ENCODE measurements at regions not wholly inside any gene's neighbourhood (a gene's known extent, or its start where the extent isn't known, plus 50 kb on each side); places are given as distances from the start of the nearest gene placed in this dataset.

- peaks cover 31% of the 10 kb centered on the region for H3K4me1 Mint-ChIP-seq
- no peak overlapping the region for H3K27ac Mint-ChIP-seq
These were observed 74.8 kb upstream of the CDK1 start for GRCh38 chr10:60703266-60704041.

DNA sequence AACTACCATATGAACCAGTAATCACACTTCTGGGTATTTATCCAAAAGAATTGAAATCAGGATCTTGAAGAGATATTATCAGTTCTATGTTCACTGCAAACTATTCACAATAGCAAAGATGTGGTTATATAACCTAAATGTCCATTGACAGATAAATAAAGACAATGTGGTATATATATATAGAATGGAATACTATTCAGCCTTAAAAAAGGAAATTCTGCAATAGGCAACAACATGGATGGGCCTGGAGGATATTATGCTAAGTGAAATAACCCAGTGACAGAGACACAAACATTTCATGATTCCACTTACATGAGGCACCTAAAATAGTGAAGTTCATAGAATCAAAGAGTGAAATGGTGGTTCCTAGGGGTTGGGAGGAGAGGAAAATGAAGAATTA is 90.6 kb upstream of the CDK1 start:
- no peak overlapping the region for H3K27ac Mint-ChIP-seq
- peaks cover 5% of the 10 kb centered on the region for H3K9me3 Mint-ChIP-seq
- H3K4me1 Mint-ChIP-seq: peaks cover 2% of the 10 kb centered on the region
- H3K36me3 Mint-ChIP-seq (ENCODE audit: low read depth): peaks cover 12% of the 10 kb centered on the region
- no peaks in the 10 kb centered on the region for H3K27me3 Mint-ChIP-seq
- no peak for DNase-seq
- intact Hi-C loops (cut with micrococcal nuclease): no loop called here
- H3K4me3 Mint-ChIP-seq: no peak overlapping the region

More at GRCh38 chr10:60703266-60704041, 74.8 kb upstream of the CDK1 start:
- intact Hi-C loops (cut with micrococcal nuclease): no loop called here
- Mint-ChIP-seq H3K27me3 (no peaks in the 10 kb centered on the region), H3K9me3 (peaks cover 20% of the 10 kb centered on the region), H3K4me3 (no peak overlapping the region), H3K36me3 (ENCODE audit: low read depth) (peaks cover 28% of the 10 kb centered on the region)
- no peak for DNase-seq

- Mint-ChIP-seq H3K27me3 (no peaks in the 10 kb centered on the region), H3K36me3 (ENCODE audit: low read depth) (peaks cover 21% of the 10 kb centered on the region), H3K4me3 (no peak overlapping the region), H3K4me1 (peaks cover 2% of the 10 kb centered on the region), H3K9me3 (no peaks in the 10 kb centered on the region), H3K27ac (no peak overlapping the region)
- intact Hi-C loops (cut with micrococcal nuclease): no loop called here
- DNase-seq: no peak
These were observed 94.2 kb upstream of the CDK1 start for GRCh38 chr10:60684091-60684490.

- H3K36me3 Mint-ChIP-seq (ENCODE audit: low read depth): peaks cover 22% of the 10 kb centered on the region
- no peak overlapping the region for H3K27ac Mint-ChIP-seq
- no peaks in the 10 kb centered on the region for H3K9me3 Mint-ChIP-seq
- intact Hi-C loops (cut with micrococcal nuclease): no loop called here
- no peak overlapping the region for H3K4me3 Mint-ChIP-seq
- peaks cover 2% of the 10 kb centered on the region for H3K4me1 Mint-ChIP-seq
- DNase-seq: no peak
- H3K27me3 Mint-ChIP-seq: no peaks in the 10 kb centered on the region
These were observed 97.2 kb upstream of the CDK1 start for GRCh38 chr10:60681103-60681502.

DNA sequence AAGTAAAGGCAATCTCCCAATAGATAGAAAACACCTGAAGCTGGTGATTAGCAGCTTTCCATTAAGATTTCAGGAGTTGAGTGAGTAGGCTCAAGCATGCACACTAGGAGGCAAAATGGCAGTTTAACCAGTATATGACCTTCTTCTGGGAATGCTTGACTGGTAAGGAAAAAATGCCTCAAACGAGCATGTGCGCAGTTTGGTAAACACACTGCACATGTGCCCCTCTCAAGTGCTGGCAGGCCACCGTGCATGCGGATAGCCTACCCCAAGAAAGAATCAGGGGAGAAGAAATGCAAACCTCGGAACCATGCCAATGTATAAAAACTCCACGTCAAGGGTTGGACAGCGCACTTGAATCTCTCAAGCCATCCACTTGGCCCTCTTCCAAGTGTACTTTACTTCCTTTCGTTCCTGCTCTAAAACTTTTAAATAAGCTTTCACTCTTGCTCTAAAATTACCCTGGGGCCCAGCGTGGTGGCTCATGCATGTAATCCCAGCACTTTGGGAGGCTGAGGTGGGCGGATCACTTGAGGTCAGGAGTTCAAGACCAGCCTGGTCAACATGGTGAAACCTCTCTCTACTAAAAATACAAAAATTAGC is 98.8 kb upstream of the CDK1 start:
- Mint-ChIP-seq H3K4me3 (no peak overlapping the region), H3K27ac (no peak overlapping the region), H3K36me3 (ENCODE audit: low read depth) (peaks cover 24% of the 10 kb centered on the region), H3K9me3 (no peaks in the 10 kb centered on the region), H3K27me3 (no peaks in the 10 kb centered on the region), H3K4me1 (peaks cover 2% of the 10 kb centered on the region)
- intact Hi-C loops (cut with micrococcal nuclease): no loop called here
- DNase-seq: no peak

DNA sequence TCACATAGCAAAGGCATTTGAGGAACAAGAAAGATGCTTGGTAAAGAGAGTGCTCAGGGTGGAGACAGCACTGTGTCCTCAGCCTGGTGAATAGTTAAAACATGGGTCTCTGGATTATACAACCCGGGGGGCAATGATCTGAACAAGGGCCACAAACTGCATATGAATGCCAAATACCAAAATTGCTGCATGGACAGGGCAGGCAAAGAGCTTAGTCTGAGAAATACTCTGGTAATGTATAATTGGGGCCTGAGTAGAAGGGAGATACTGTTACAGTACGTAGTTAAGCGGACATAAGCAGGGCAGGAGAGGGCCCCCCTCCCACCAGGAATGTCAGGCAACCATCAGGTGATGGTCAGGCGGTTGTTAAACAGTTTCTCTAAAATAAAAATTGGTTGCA is 99.3 kb upstream of the CDK1 start:
- intact Hi-C loops (cut with micrococcal nuclease): no loop called here
- no peak overlapping the region for H3K27ac Mint-ChIP-seq
- no peak overlapping the region for H3K4me3 Mint-ChIP-seq
- peaks cover 26% of the 10 kb centered on the region for H3K36me3 Mint-ChIP-seq (ENCODE audit: low read depth)
- no peaks in the 10 kb centered on the region for H3K27me3 Mint-ChIP-seq
- peaks cover 4% of the 10 kb centered on the region for H3K9me3 Mint-ChIP-seq
- peaks cover 2% of the 10 kb centered on the region for H3K4me1 Mint-ChIP-seq
- no peak for DNase-seq

- H3K36me3 Mint-ChIP-seq (ENCODE audit: low read depth): peaks cover 29% of the 10 kb centered on the region
- H3K9me3 Mint-ChIP-seq: peaks cover 8% of the 10 kb centered on the region
- H3K27ac Mint-ChIP-seq: no peak overlapping the region
- DNase-seq: no peak
- intact Hi-C loops (cut with micrococcal nuclease): no loop called here
- H3K27me3 Mint-ChIP-seq: no peaks in the 10 kb centered on the region
- H3K4me1 Mint-ChIP-seq: no peaks in the 10 kb centered on the region
- no peak overlapping the region for H3K4me3 Mint-ChIP-seq
These were observed 100.6 kb upstream of the CDK1 start for GRCh38 chr10:60677531-60678129.

GRCh38 chr10:60675236-60675635 is 103.0 kb upstream of the CDK1 start:
- Mint-ChIP-seq H3K27me3 (no peaks in the 10 kb centered on the region), H3K4me1 (no peaks in the 10 kb centered on the region), H3K36me3 (ENCODE audit: low read depth) (peaks cover 20% of the 10 kb centered on the region), H3K27ac (no peak overlapping the region), H3K9me3 (peaks cover 8% of the 10 kb centered on the region), H3K4me3 (no peak overlapping the region)
- DNase-seq: no peak
- intact Hi-C loops (cut with micrococcal nuclease): no loop called here

DNA sequence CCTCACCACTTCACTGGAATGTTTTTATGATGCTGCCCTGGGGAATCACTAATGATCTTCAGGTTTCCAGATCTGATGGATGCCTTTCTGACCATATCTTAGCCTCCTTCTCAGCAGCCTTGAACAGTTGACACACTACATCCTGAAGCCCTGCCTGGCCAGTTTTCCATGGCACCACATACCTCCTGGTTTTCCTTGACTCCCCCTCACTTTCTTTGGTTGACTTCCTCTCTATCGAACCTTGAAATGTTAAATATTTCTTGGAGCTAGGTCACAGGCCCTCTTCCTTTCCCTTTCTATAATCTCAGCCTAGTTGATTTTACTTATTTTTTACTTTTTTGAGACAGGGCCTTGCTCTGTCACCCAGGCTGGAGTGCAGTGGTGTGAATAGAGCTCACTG is 108.8 kb upstream of the CDK1 start:
- Mint-ChIP-seq H3K4me1 (peaks cover 3% of the 10 kb centered on the region), H3K36me3 (ENCODE audit: low read depth) (peaks cover 12% of the 10 kb centered on the region), H3K4me3 (no peak overlapping the region), H3K27me3 (no peaks in the 10 kb centered on the region), H3K9me3 (peaks cover 8% of the 10 kb centered on the region), H3K27ac (no peak overlapping the region)
- DNase-seq: no peak
- intact Hi-C loops (cut with micrococcal nuclease): loop anchor here (5.0 kb wide), 1 partner anchor 63 kb away; no protein-coding TSS in a partner anchor

GRCh38 chr10:60666221-60666620 is 112.1 kb upstream of the CDK1 start:
- no peak for DNase-seq
- Mint-ChIP-seq H3K4me3 (no peak overlapping the region), H3K36me3 (ENCODE audit: low read depth) (peaks cover 1% of the 10 kb centered on the region), H3K27me3 (no peaks in the 10 kb centered on the region), H3K27ac (no peak overlapping the region), H3K9me3 (no peaks in the 10 kb centered on the region), H3K4me1 (peaks cover 19% of the 10 kb centered on the region)
- intact Hi-C loops (cut with micrococcal nuclease): loop anchor here (5.0 kb wide), 1 partner anchor 66 kb away; no protein-coding TSS in a partner anchor

DNA sequence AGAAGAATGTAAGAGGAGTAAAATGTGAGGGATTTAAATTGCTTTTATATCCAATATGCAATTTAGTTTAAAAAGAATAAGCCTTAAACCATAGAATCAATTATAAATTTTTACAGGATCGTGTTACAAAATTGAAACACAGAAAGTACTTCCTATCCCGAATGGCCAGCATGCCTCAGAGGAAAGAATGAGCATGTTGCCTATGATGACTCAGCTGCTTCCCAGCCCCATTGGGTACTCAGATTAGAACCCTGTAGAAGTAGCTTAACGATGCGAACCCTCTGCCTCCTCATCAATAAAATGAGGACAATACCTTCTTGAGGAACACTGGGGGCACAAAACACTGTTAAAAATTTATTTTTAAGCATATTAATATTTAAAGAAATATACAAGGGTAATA is 113.4 kb upstream of the CDK1 start:
- Mint-ChIP-seq H3K36me3 (ENCODE audit: low read depth) (peaks cover 8% of the 10 kb centered on the region), H3K27me3 (no peaks in the 10 kb centered on the region), H3K4me1 (peaks cover 19% of the 10 kb centered on the region), H3K9me3 (no peaks in the 10 kb centered on the region), H3K4me3 (no peak overlapping the region), H3K27ac (no peak overlapping the region)
- DNase-seq: no peak
- intact Hi-C loops (cut with micrococcal nuclease): loop anchor here (5.0 kb wide), 1 partner anchor 67 kb away; no protein-coding TSS in a partner anchor

DNA sequence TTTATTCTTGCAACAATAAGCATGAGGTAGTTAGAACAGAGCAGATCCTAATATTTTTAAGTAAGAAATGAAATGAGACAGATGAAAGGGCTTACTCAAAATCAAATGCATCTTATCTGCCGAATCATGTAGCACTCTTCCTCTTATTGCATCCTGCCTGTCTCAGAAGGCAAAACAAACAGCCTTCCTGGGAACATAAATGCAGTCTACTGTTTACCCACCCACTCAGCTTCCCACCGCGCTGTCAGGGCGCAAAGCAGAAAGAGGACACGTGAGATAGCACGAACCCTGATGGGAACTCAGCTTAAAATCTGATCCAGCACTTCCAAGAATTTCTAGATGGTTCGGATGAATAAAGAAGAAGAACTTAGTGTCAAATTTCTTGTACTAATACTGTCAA is 114.4 kb upstream of the CDK1 start:
- H3K36me3 Mint-ChIP-seq (ENCODE audit: low read depth): peaks cover 11% of the 10 kb centered on the region
- intact Hi-C loops (cut with micrococcal nuclease): no loop called here
- H3K4me3 Mint-ChIP-seq: no peak overlapping the region
- peaks cover 19% of the 10 kb centered on the region for H3K4me1 Mint-ChIP-seq
- no peak overlapping the region for H3K27ac Mint-ChIP-seq
- no peaks in the 10 kb centered on the region for H3K27me3 Mint-ChIP-seq
- DNase-seq: no peak
- no peaks in the 10 kb centered on the region for H3K9me3 Mint-ChIP-seq

- Mint-ChIP-seq H3K4me3 (no peak overlapping the region), H3K36me3 (ENCODE audit: low read depth) (peaks cover 17% of the 10 kb centered on the region), H3K27me3 (no peaks in the 10 kb centered on the region), H3K9me3 (no peaks in the 10 kb centered on the region), H3K4me1 (peaks cover 19% of the 10 kb centered on the region), H3K27ac (no peak overlapping the region)
- intact Hi-C loops (cut with micrococcal nuclease): no loop called here
- DNase-seq: peak; percentile 53
These were observed 115.2 kb upstream of the CDK1 start for GRCh38 chr10:60662917-60663614.

- H3K27me3 Mint-ChIP-seq: no peaks in the 10 kb centered on the region
- H3K4me1 Mint-ChIP-seq: peaks cover 24% of the 10 kb centered on the region
- DNase-seq: no peak
- intact Hi-C loops (cut with micrococcal nuclease): no loop called here
- H3K9me3 Mint-ChIP-seq: peaks cover 6% of the 10 kb centered on the region
- H3K36me3 Mint-ChIP-seq (ENCODE audit: low read depth): peaks cover 26% of the 10 kb centered on the region
- no peak overlapping the region for H3K4me3 Mint-ChIP-seq
- no peak overlapping the region for H3K27ac Mint-ChIP-seq
These were observed 116.6 kb upstream of the CDK1 start for GRCh38 chr10:60661637-60662036.

Measured in activated CD4-positive, alpha-beta T cell treated with anti-CD3 and anti-CD28 coated beads, Interleukin-2, amount 10 ng/mL, durations not matched to agents 24 days and 14 days (primary cell).